HCT116 (cell line): ENCODE measurements at regions not wholly inside any gene's neighbourhood (a gene's known extent, or its start where the extent isn't known, plus 50 kb on each side); places are given as distances from the start of the nearest gene placed in this dataset.

Experiments
- ATAC-seq: fragments of 200-7000 bp; cut with Tn5 transposase; 2 replicates; pipeline ENCODE4 v1.9.1; 2020; ENCODE audit warnings: mild to moderate bottlenecking, moderate library complexity
- BruUV-seq: library from RNA; stranded (reverse); fragments of 400-500 nt; replicated peaks from 2 replicates; lab custom pipeline; 2021; lab: Mats Ljungman, UMichigan
- CTCF ChIA-PET: fragments of 300-600 bp; sonication (Branson Sonifier 250); formaldehyde crosslinking; loops from one replicate; lab custom pipeline; 2021; ENCODE audit warnings: antibody characterized with exemption; lab: Charles Lee
- POLR2A ChIA-PET: fragments of 300-600, 350-600 bp; sonication (Branson Sonifier 250); formaldehyde crosslinking; loops from one replicate; lab custom pipeline; 2021; ENCODE audit warnings: antibody characterized with exemption; lab: Charles Lee
- RAD21 ChIA-PET, 2 experiments: fragments of 300-600 bp; sonication (Branson Sonifier 250); formaldehyde crosslinking; loops; one replicate each; lab custom pipeline; 2023; ENCODE audit warnings: low total read pairs in 2 of 2; ENCODE audit not compliant: uncharacterized antibody in 2 of 2, unreplicated experiment in 2 of 2, low non-redundant PET in 1 of 2; lab: Charles Lee
- DNase-seq: peaks from one replicate; pipeline ENCODE4 v3.0.0-alpha.2; 2010; ENCODE audit warnings: low read depth, low spot score
- H2AFZ ChIP-seq: fragments of 200-600 bp; shearing (Covaris generic), sonication (generic); 2 replicates; pipeline ENCODE4 v1.6.1; 2017; ENCODE audit warnings: low read depth, mixed run types, mixed read lengths, antibody characterized with exemption, low read length; ENCODE audit not compliant: poor library complexity, severe bottlenecking
- H3K27ac ChIP-seq: 2 replicates; pipeline ENCODE4 v1.5.1; 2012; ENCODE audit warnings: low read depth, low read length
- H3K27me3 ChIP-seq: fragments of 200-600 bp; sonication (generic); 2 replicates; pipeline ENCODE4 v1.6.1; 2016; ENCODE audit warnings: mixed run types, low read length, mixed read lengths; ENCODE audit not compliant: insufficient read depth
- H3K36me3 ChIP-seq, 2 experiments: fragments of 200-500 bp in 1 of 2; fragments of 200-600 bp in 1 of 2; sonication (Bioruptor generic) in 1 of 2; sonication (generic) in 1 of 2; 2 replicates each; pipeline versions ENCODE4 v1.5.1 to v1.6.1; 2014 to 2016; ENCODE audit warnings: low read length in 2 of 2, inconsistent platforms in 1 of 2, mixed read lengths in 1 of 2, mixed run types in 1 of 2; ENCODE audit not compliant: insufficient read depth in 2 of 2, control insufficient read depth in 1 of 2
- H3K4me1 ChIP-seq, 2 experiments: fragments of 200-600 bp in 1 of 2; sonication (generic) in 1 of 2; 2 replicates each; pipeline versions ENCODE4 v1.5.1 to v1.6.1; 2012 to 2017; ENCODE audit warnings: low read length in 2 of 2, inconsistent platforms in 1 of 2, mild to moderate bottlenecking in 1 of 2, mixed read lengths in 1 of 2, mixed run types in 1 of 2, moderate library complexity in 1 of 2; ENCODE audit not compliant: insufficient read depth in 2 of 2, control insufficient read depth in 1 of 2
- H3K4me2 ChIP-seq: fragments of 200-600 bp; sonication (generic); 2 replicates; pipeline ENCODE4 v1.6.1; 2017; ENCODE audit warnings: mixed run types, low read length, mixed read lengths
- H3K4me3 ChIP-seq, 2 experiments: fragments of 200-600 bp in 1 of 2; sonication (generic) in 1 of 2; replicated peaks in 1 of 2; 2 replicates each; pipeline ENCODE4 v1.5.1; 2011 to 2016; ENCODE audit warnings: low read length in 2 of 2, control low read depth in 1 of 2, low read depth in 1 of 2, mild to moderate bottlenecking in 1 of 2, mixed read lengths in 1 of 2, mixed run types in 1 of 2
- H3K79me2 ChIP-seq: fragments of 200-600 bp; sonication (generic); 2 replicates; pipeline ENCODE4 v1.6.1; 2017; ENCODE audit warnings: mild to moderate bottlenecking, mixed run types, low read length, moderate library complexity, mixed read lengths; ENCODE audit not compliant: insufficient read depth
- H3K9ac ChIP-seq: fragments of 200-600 bp; sonication (generic); 2 replicates; pipeline ENCODE4 v1.6.1; 2016; ENCODE audit warnings: low read length, mixed read lengths
- H3K9me2 ChIP-seq: fragments of 200-600 bp; sonication (generic), shearing (Covaris generic); 2 replicates; pipeline ENCODE4 v1.6.1; 2017; ENCODE audit warnings: mixed run types, mild to moderate bottlenecking, moderate library complexity; ENCODE audit not compliant: insufficient read depth
- H3K9me3 ChIP-seq, 2 experiments: fragments of 200-500 bp in 1 of 2; fragments of 200-600 bp in 1 of 2; sonication (Bioruptor generic) in 1 of 2; sonication (generic) in 1 of 2; 2 replicates each; pipeline ENCODE4 v1.6.1; 2014 to 2017; ENCODE audit warnings: low read length in 2 of 2, mixed read lengths in 2 of 2, inconsistent platforms in 1 of 2, low read depth in 1 of 2, mild to moderate bottlenecking in 1 of 2, mixed run types in 1 of 2, moderate library complexity in 1 of 2; ENCODE audit not compliant: control insufficient read depth in 1 of 2, insufficient read depth in 1 of 2
- H4K20me1 ChIP-seq: fragments of 200-600 bp; sonication (generic), shearing (Covaris generic); 2 replicates; pipeline ENCODE4 v1.6.1; 2017; ENCODE audit warnings: mixed run types, mild to moderate bottlenecking, moderate library complexity; ENCODE audit not compliant: insufficient read depth
- ATF3 ChIP-seq: IDR thresholded peaks from 2 replicates; pipeline ENCODE4 v1.6.1; 2012
- CEBPB ChIP-seq: IDR thresholded peaks from 2 replicates; pipeline ENCODE4 v1.6.1; 2012; ENCODE audit warnings: low read depth
- EGR1 ChIP-seq: IDR thresholded peaks from 2 replicates; pipeline ENCODE4 v1.6.1; 2012; ENCODE audit warnings: low read depth
- EZH2phosphoT487 ChIP-seq: fragments of 200-600 bp; IDR thresholded peaks from 2 replicates; pipeline ENCODE4 v1.6.1; 2018; ENCODE audit warnings: antibody characterized with exemption, borderline replicate concordance
- FOSL1 ChIP-seq: IDR thresholded peaks from 2 replicates; pipeline ENCODE4 v1.6.1; 2012; ENCODE audit warnings: low read depth
- JUND ChIP-seq: IDR thresholded peaks from 2 replicates; pipeline ENCODE4 v1.6.1; 2012
- RAD21 ChIP-seq: IDR thresholded peaks from 2 replicates; pipeline ENCODE4 v1.6.1; 2012; ENCODE audit warnings: low read depth, mild to moderate bottlenecking
- REST ChIP-seq: IDR thresholded peaks from 2 replicates; pipeline ENCODE4 v1.6.1; 2012; ENCODE audit warnings: low read depth
- SP1 ChIP-seq: IDR thresholded peaks from 2 replicates; pipeline ENCODE4 v1.6.1; 2012; ENCODE audit warnings: low read depth
- SRF ChIP-seq: IDR thresholded peaks from 2 replicates; pipeline ENCODE4 v1.6.1; 2012; ENCODE audit warnings: low read depth
- TCF7L2 ChIP-seq: IDR thresholded peaks from 2 replicates; pipeline ENCODE4 v1.7.0; 2011; ENCODE audit warnings: borderline replicate concordance, inconsistent platforms; ENCODE audit not compliant: insufficient read depth, insufficient read length; ENCODE audit errors: extremely low read depth
- YY1 ChIP-seq: IDR thresholded peaks from 2 replicates; pipeline ENCODE4 v1.6.1; 2011; ENCODE audit warnings: low read length, low read depth, moderate library complexity, mild to moderate bottlenecking; ENCODE audit not compliant: insufficient replicate concordance; ENCODE audit errors: extremely low read depth
- ZFX ChIP-seq: fragments of 450-650 bp; IDR thresholded peaks from 2 replicates; pipeline ENCODE4 v1.6.1; 2017
- ZNF274 ChIP-seq: fragments of 200-500 bp; sonication (Bioruptor generic); IDR thresholded peaks from 2 replicates; pipeline ENCODE4 v1.6.1; 2014; ENCODE audit warnings: mild to moderate bottlenecking, low read depth, low read length, inconsistent platforms
- intact Hi-C: fragments of 100-400 bp; cut with micrococcal nuclease; formaldehyde crosslinking; loops from 2 replicates; pipeline ENCODE4 v1.10.0; 2022

GRCh38 chr12:90631591-90632212 lies 323.3 kb downstream of the CCER1 start:
- ChIA-PET RAD21 (no interaction called here), CTCF (no interaction called here), POLR2A (no interaction called here)
- Histone ChIP-seq H3K9me3 (no peaks in the 10 kb centered on the region), H3K4me3 (no peak overlapping the region), H3K79me2 (no peaks in the 10 kb centered on the region), H3K36me3 (no peaks in the 10 kb centered on the region), H3K27me3 (no peaks in the 10 kb centered on the region), H4K20me1 (no peaks in the 10 kb centered on the region), H3K27ac (no peak overlapping the region), H2AFZ (no peak overlapping the region), H3K9me2 (no peaks in the 10 kb centered on the region), H3K4me1 (no peaks in the 10 kb centered on the region), H3K9ac (no peak overlapping the region), H3K4me2 (no peak overlapping the region)
- intact Hi-C loops = no loop called here
- BruUV-seq = no TSS peak
- DNase-seq (no peak), ATAC-seq (no peak)
- TF ChIP-seq JUND (no peak), EZH2phosphoT487 (no peak), SP1 (no peak), ZNF274 (no peak), YY1 (no peak), RAD21 (no peak), ATF3 (no peak), ZFX (no peak), EGR1 (no peak), REST (no peak), TCF7L2 (no peak), SRF (no peak), CEBPB (no peak), FOSL1 (no peak)
